ACHN (cell line): ENCODE measurements at regions not wholly inside any gene's neighbourhood (a gene's known extent, or its start where the extent isn't known, plus 50 kb on each side); places are given as distances from the start of the nearest gene placed in this dataset.
"Not testable (repeated sequence)": the region's sequence is repeated elsewhere in the genome, so short reads cannot be mapped to it uniquely, and the experiment has no call there.

Experiments
- DNase-seq: peaks from one replicate; pipeline ENCODE4 v3.0.0-alpha.2; 2015
- in situ Hi-C: cut with HindIII; loops from 2 replicates; pipeline ENCODE4 v1.10.0; 2017; ENCODE audit warnings: low sequenced_read_pairs, low pct_ligation_motif_present, low pct_unique_long_range_greater_than_20kb

DNA sequence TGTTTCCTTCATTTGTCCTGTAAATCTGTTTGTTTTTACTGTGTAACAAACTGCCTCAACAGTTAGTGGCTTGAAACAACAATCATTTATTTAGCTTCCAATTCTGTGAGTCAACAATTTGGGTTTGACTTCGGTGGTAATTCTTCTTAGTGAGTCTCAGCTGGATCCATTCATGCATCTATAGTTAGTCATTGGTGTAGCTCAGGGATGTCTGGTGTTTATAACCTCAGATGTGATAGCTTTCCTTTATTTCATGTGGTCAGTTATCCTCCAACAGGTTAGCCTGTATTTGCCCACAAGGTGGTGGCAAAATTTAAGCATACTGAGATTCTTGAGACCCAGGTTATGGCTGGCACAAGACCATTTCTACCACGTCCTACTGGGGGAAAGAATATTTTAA, 1267.2 kb downstream of the RAPGEF2 start:
- no peak for DNase-seq
- in situ Hi-C loops, result no loop called here

DNA sequence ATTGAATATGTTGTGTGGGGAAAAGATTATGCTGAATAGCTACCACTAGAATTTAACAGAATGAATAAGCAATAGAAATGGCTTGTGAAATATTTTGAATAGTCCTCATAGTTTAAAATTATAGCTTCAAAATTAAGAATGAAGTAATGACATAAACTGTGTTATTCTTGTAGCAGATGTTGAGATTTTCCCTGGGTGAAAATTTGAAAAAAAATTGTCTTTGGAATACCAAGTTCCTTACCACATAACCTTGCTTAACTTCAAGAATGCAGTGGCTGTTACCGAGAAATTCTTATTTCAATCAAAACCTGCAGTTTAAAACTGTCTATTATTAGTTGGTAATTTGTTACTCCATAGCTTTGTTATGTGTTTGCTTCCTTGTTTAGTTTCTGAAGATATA, 1268.6 kb downstream of the RAPGEF2 start:
- no peak for DNase-seq
- in situ Hi-C loops, result no loop called here

DNA sequence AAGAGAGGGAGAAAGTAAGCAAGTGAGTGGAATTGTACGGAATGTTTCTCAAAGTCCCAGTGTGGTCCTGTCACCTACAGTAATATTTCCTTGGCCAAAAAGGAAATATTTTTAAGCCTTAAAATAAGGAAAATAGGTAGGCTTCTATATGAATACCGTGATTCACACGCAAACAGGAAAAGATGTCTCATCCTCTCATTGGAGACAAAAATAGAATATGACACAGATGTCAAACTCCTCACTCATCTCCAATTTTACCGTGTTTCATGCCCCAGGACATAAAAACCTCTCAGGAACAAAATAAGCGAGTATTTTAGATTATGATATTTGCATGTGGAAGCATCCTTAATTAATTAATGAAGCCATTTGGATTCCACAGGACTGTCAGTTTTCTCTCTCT, 1269.5 kb downstream of the RAPGEF2 start:
- DNase-seq, result no peak
- in situ Hi-C loops, result no loop called here

DNA sequence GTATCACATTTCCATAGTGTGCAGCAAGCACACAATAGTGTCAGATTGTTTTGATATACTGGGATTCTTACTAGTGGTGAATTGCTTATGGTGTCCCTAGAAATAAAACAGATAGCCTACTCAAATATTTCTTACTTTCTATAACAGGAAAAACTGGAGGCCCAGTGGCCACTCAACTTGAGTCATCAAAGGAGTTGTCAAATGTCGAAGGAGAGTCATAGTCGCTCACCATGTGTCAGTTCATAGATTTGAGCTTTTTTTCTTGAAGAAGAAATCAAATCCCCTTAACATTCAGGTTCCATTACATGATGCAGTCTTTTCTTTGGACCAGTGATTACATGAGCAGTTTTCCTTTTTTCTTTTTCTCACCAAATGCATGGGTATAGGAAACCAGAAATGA, 1271.0 kb downstream of the RAPGEF2 start:
- in situ Hi-C loops, result no loop called here
- no peak for DNase-seq

DNA sequence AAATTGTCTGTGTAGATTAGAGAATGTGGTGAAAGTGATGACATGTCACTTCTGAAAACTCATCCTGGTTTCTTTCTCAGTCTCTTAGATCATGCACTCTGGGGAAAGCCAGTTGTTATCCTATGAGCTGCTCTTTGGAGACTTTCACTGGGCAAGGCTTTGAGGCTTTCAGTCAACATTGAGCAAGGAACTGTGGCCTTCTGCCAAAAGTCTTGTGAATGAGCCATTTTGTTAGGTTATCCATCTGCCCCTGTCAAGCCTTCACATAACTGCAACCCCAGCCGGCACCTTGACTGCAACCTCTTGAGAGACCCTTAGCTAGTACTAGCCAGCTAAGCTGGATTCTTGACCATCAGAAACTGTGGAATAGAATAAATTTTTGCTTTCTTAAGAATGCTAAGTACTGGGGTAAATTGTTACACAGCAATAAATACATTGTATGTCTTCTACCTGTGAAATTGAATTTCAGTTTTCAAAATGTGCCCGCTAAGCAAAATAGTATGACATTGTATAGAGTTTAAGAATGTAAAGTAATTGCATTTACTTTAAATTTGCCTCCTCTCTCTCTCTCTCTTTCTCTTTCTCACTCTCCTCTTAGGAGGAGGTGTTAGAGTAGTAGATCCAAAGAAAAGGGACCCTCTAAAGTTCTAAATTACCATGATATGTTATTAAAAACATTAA, 1273.0 kb downstream of the RAPGEF2 start:
- no peak for DNase-seq
- in situ Hi-C loops, result no loop called here

GRCh38 chr4:160386846-160387245, 1284.0 kb downstream of the RAPGEF2 start:
- in situ Hi-C loops, result no loop called here
- DNase-seq, result no peak

DNA sequence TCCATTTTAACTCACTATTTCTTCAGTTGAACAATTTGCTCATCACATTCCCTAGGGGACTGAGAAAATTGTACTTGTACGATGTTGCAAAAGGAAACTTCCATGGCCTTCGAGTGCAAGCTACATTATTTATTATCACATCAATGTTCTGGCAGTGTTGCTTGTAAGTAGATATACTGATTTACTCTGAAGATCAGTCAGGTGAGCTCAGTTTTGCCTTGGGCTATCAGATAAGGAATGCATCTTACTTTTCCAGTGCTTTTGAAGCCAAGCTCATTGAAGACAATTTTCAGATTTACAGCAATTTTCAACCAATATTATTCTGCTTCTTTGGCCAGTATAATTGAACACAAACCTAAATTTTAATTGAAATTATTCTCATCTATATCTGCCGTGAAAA, 1296.9 kb downstream of the RAPGEF2 start:
- in situ Hi-C loops, result no loop called here
- no peak for DNase-seq

GRCh38 chr4:160403081-160403480, 1300.2 kb downstream of the RAPGEF2 start:
- no peak for DNase-seq
- in situ Hi-C loops, result no loop called here

- DNase-seq, result no peak
These were observed 1303.5 kb downstream of the RAPGEF2 start for GRCh38 chr4:160406263-160406825.

GRCh38 chr4:160414496-160414895, 1311.6 kb downstream of the RAPGEF2 start:
- in situ Hi-C loops, result no loop called here
- DNase-seq, result no peak

More at GRCh38 chr4:160406263-160406825, 1303.5 kb downstream of the RAPGEF2 start:
- in situ Hi-C loops, result no loop called here

GRCh38 chr4:160423879-160424451, 1321.1 kb downstream of the RAPGEF2 start:
- in situ Hi-C loops, result no loop called here
- peak; percentile 36 for DNase-seq

- in situ Hi-C loops, result no loop called here
- DNase-seq, result no peak
These were observed 1323.4 kb downstream of the RAPGEF2 start for GRCh38 chr4:160426233-160426632.

GRCh38 chr4:160450876-160451275, 1348.0 kb downstream of the RAPGEF2 start:
- DNase-seq, result no peak
- in situ Hi-C loops, result no loop called here

DNA sequence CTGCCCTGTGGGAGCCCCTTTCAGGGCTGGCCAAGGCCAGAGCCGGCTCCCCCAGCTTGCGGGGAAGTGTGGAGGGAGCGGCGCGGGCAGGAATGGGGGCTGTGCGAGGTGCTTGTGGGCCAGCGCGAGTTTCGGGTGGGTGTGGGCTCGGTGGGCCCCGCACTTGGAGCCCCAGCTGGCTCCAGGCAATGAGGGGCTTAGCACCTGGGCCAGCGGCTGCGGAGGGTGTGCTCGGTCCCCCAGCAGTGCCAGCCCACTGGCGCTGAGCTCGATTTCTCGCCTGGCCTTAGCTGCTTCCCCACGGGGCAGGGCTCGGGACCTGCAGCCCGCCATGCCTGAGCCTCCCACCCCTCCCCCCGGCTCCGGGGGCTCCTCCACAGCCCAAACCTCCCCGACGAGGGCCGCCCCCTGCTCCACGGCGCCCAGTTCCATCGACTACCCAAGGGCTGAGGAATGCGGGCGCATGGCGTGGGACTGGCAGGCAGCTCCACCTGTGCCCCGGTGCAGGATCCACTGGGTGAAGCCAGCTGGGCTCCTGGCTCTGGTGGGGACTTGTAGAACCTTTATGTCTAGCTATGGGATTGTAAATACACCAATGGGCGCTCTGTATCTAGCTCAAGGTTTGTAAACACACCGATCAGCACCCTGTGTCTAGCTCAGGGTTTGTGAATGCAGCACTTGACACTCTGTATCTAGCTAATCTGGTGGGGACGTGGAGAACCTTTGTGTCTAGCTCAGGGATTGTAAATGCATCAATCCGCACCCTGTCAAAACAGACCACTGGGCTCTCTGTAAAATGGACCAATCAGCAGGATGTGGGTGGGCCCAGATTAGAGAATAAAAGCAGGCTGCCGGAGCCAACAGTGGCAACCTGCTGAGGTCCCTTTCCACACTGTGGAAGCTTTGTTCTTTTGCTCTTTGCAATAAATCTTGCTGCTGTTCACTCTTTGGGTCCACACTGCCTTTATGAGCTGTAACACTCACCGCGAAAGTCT, 1379.1 kb downstream of the RAPGEF2 start:
- DNase-seq, in situ Hi-C loops: not testable (repeated sequence)

DNA sequence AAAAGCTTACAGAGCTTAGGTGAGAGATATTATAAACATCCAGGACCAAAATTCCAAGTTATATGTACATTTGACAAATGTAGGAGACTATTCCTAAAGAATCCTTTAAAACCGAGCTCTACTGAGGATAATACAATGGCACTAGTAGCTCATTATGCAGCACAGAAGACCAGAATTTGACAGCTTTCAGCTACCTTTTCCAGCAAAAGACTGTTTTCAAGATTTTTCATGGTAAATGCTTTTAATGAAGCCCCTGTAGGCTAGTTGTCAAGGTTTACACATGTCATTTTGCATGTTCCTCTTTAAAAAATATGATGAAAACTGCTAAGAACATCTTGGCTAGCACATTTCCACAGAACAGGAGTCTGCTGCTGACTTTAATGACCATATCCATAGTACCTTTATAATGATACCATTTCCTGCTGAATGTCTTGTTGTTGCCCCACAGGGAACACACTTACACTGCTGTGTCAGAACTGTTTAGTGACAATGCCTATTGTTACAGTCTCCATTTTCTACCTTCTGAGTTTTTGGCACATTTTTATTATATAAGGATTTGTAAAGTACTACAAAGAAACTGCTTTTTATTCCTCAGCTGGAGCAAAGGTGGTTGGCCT, 1382.3 kb downstream of the RAPGEF2 start:
- in situ Hi-C loops, result no loop called here
- no peak for DNase-seq

- in situ Hi-C loops, result no loop called here
- DNase-seq, result no peak
These were observed 1389.3 kb downstream of the RAPGEF2 start for GRCh38 chr4:160492181-160492580.

GRCh38 chr4:160493206-160493605, 1390.3 kb downstream of the RAPGEF2 start:
- no peak for DNase-seq
- in situ Hi-C loops, result no loop called here

DNA sequence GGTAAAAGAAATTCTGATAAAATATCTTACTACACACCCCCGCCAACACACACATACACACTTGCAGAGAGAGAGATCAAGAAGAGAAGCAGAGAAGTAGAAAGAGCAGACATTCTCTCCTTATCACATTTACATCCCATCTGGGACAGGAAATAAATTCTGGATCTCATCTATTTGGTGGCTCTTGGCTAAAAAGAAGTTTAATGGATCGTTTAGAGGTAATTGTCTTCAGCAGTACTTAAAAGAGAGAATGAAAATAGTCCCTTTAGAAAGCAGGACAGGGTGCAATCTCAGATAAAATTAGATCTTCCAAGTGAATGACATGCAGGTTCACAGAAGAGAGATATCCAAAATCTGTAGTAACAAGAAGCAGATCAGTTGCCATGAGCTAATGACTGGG, 1392.5 kb downstream of the RAPGEF2 start:
- in situ Hi-C loops, result no loop called here

DNA sequence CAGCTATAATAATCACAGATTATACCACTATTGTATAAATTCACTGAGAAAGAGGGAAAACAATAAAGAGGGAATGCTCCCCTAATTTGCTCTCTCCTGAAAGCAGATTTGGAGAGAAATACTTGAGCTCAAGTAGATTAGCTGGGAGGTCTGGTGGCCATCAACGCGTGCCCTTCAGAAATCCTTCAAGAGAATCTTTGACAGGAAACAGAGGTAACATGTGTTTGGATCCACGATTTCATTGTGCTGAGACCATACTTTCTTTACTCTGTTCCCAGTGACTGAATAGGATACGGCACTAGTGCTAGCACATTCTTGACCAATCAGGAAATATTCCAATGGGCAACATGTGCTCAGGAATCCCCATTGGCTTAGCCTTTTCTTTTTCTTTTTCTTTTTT, 1395.3 kb downstream of the RAPGEF2 start:
- no peak for DNase-seq
- in situ Hi-C loops, result no loop called here

More for the DNA sequence above, 1392.5 kb downstream of the RAPGEF2 start:
- DNase-seq, result no peak
